Tibial nerve (tissue), 3 donors: ENCODE measurements at regions not wholly inside any gene's neighbourhood (a gene's known extent, or its start where the extent isn't known, plus 50 kb on each side); places are given as distances from the start of the nearest gene placed in this dataset.

Source experiments
- POLR2A ChIP-seq, 2 donors: fragments of 450-650 bp; IDR thresholded peaks; one replicate each; pipeline ENCODE4 v1.6.1; 2017; ENCODE audit warnings: antibody characterized with exemption in 2 of 2, mild to moderate bottlenecking in 2 of 2, moderate library complexity in 2 of 2
- TF ChIP-seq, protein P1 (sequence below), 5 experiments: fragments of 200-600 bp in 3 of 5; fragments of 450-650 bp in 2 of 5; sonication (generic) in 3 of 5; IDR thresholded peaks; one replicate each; pipeline ENCODE4 v1.5.1; 2016 to 2019; ENCODE audit warnings: antibody characterized with exemption in 5 of 5, mild to moderate bottlenecking in 3 of 5, moderate library complexity in 2 of 5

DNA sequence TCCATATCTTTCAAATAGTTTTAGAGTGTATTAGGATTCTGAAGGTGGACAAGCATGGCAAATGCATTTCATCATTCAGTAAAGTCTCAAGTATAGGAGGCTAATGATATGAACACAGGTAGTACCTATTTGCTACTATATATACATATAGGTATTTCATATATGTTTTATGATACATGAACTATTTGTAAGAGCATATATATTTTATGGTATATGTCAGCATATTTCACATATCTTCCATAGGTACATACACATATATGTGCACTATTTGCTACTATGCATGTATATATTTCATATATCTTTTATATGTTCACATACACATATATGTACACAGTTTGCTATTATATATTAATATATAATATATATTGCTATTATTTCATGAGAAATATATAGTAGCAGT is 1291.7 kb upstream of the MIR17HG start:
- TF ChIP-seq, protein P1, sequence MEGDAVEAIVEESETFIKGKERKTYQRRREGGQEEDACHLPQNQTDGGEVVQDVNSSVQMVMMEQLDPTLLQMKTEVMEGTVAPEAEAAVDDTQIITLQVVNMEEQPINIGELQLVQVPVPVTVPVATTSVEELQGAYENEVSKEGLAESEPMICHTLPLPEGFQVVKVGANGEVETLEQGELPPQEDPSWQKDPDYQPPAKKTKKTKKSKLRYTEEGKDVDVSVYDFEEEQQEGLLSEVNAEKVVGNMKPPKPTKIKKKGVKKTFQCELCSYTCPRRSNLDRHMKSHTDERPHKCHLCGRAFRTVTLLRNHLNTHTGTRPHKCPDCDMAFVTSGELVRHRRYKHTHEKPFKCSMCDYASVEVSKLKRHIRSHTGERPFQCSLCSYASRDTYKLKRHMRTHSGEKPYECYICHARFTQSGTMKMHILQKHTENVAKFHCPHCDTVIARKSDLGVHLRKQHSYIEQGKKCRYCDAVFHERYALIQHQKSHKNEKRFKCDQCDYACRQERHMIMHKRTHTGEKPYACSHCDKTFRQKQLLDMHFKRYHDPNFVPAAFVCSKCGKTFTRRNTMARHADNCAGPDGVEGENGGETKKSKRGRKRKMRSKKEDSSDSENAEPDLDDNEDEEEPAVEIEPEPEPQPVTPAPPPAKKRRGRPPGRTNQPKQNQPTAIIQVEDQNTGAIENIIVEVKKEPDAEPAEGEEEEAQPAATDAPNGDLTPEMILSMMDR (IDR thresholded peaks at IDR 0.05) = no peak
- TF ChIP-seq POLR2A (IDR thresholded peaks at IDR 0.05) = no peak
